ENCODE measurements at regions not wholly inside any gene's neighbourhood (a gene's known extent, or its start where the extent isn't known, plus 50 kb on each side); places are given as distances from the start of the nearest gene placed in this dataset.

- DNase-seq = no peak
These were observed 87.0 kb upstream of the EEA1 start for GRCh38 chr12:93015871-93016751.

- DNase-seq = no peak
These were observed 87.8 kb upstream of the EEA1 start for GRCh38 chr12:93016752-93017350.

GRCh38 chr12:93018610-93019009 is 89.5 kb upstream of the EEA1 start:
- DNase-seq = no peak

- DNase-seq = no peak
These were observed 90.3 kb upstream of the EEA1 start for GRCh38 chr12:93019212-93019927.

- DNase-seq = no peak
These were observed 91.0 kb upstream of the EEA1 start for GRCh38 chr12:93019975-93020630.

- no peak for DNase-seq
These were observed 91.8 kb upstream of the EEA1 start for GRCh38 chr12:93020631-93021597.

GRCh38 chr12:93022603-93023340 is 93.7 kb upstream of the EEA1 start:
- no peak for DNase-seq

GRCh38 chr12:93025145-93026103 is 96.3 kb upstream of the EEA1 start:
- no peak for DNase-seq

- DNase-seq = no peak
These were observed 97.9 kb upstream of the EEA1 start for GRCh38 chr12:93027041-93027440.

GRCh38 chr12:93029091-93029490 is 100.0 kb upstream of the EEA1 start:
- DNase-seq = no peak

- no peak for DNase-seq
These were observed 101.9 kb upstream of the EEA1 start for GRCh38 chr12:93031028-93031427.

- no peak for DNase-seq
These were observed 103.7 kb upstream of the EEA1 start for GRCh38 chr12:93032758-93033157.

GRCh38 chr12:93033948-93034347 is 104.9 kb upstream of the EEA1 start:
- no peak for DNase-seq

- DNase-seq = no peak
These were observed 110.0 kb upstream of the EEA1 start for GRCh38 chr12:93039062-93039461.

- no peak for DNase-seq
These were observed 110.8 kb upstream of the EEA1 start for GRCh38 chr12:93039930-93040329.

GRCh38 chr12:93040367-93040766 is 111.3 kb upstream of the EEA1 start:
- DNase-seq = no peak

- DNase-seq = no peak
These were observed 112.3 kb upstream of the EEA1 start for GRCh38 chr12:93041416-93041815.

- no peak for DNase-seq
These were observed 113.2 kb upstream of the EEA1 start for GRCh38 chr12:93042283-93042682.

- no peak for DNase-seq
These were observed 113.6 kb upstream of the EEA1 start for GRCh38 chr12:93042684-93043083.

Measured in stimulated activated CD4-positive, alpha-beta T cell treated with anti-CD3 and anti-CD28 coated beads, Interleukin-4, amount 100 ng/mL, for 4 hours (primary cell).